BJ (cell line): ENCODE measurements at regions not wholly inside any gene's neighbourhood (a gene's known extent, or its start where the extent isn't known, plus 50 kb on each side); places are given as distances from the start of the nearest gene placed in this dataset.

Source experiments
- CTCF ChIA-PET: fragments of 350-600 bp; formaldehyde crosslinking; extraction: SDS; loops from one replicate; lab custom pipeline; 2021; ENCODE audit warnings: antibody characterized with exemption, inconsistent platforms; lab: Yijun Ruan, JAX
- POLR2A ChIA-PET: fragments of 300-600 bp; sonication (Branson Sonifier 250); formaldehyde crosslinking; extraction: SDS; loops from one replicate; lab custom pipeline; 2021; ENCODE audit warnings: antibody characterized with exemption; lab: Charles Lee
- DNase-seq: peaks from one replicate; pipeline ENCODE4 v3.0.0-alpha.2; 2011; ENCODE audit warnings: low read depth
- H3K27me3 ChIP-seq: 2 replicates; pipeline ENCODE4 v1.6.0; 2011; ENCODE audit warnings: low read length; ENCODE audit not compliant: control insufficient read depth, insufficient read depth
- H3K36me3 ChIP-seq: 2 replicates; pipeline ENCODE4 v1.5.1; 2011; ENCODE audit warnings: low read length; ENCODE audit not compliant: control insufficient read depth, insufficient read depth
- H3K4me3 ChIP-seq: 2 replicates; pipeline ENCODE4 v1.5.1; 2011; ENCODE audit warnings: low read depth, mild to moderate bottlenecking, control low read depth, low read length
- CTCF ChIP-seq: IDR thresholded peaks from 2 replicates; pipeline ENCODE4 v1.5.1; 2011; ENCODE audit warnings: low read depth, mild to moderate bottlenecking, control low read depth, inconsistent platforms, low read length, moderate library complexity; ENCODE audit not compliant: insufficient read depth

GRCh38 chr12:115606040-115606439 is 671.5 kb downstream of the MED13L start:
- Histone ChIP-seq H3K4me3 (no peak overlapping the region), H3K36me3 (no peaks in the 10 kb centered on the region), H3K27me3 (no peaks in the 10 kb centered on the region)
- no peak for TF ChIP-seq CTCF
- DNase-seq, result no peak
- CTCF ChIA-PET, result no interaction called here
- POLR2A ChIA-PET, result no interaction called here

GRCh38 chr12:115598871-115599811 is 678.4 kb downstream of the MED13L start:
- ChIA-PET CTCF (no interaction called here), POLR2A (interaction anchor here (0.7 kb wide), 1 partner anchor 87 kb away, joined by 5 read pairs; no protein-coding TSS in a partner anchor)
- no peak overlapping the region for H3K4me3 ChIP-seq
- no peaks in the 10 kb centered on the region for H3K36me3 ChIP-seq
- DNase-seq, result no peak
- H3K27me3 ChIP-seq, result no peaks in the 10 kb centered on the region
- no peak for TF ChIP-seq CTCF

GRCh38 chr12:115597157-115597712 is 680.3 kb downstream of the MED13L start:
- CTCF ChIA-PET, result no interaction called here
- no peak for TF ChIP-seq CTCF
- H3K36me3 ChIP-seq, result no peaks in the 10 kb centered on the region
- DNase-seq, result peak; percentile 37
- POLR2A ChIA-PET, result no interaction called here
- no peak overlapping the region for H3K4me3 ChIP-seq
- no peaks in the 10 kb centered on the region for H3K27me3 ChIP-seq

- POLR2A ChIA-PET, result no interaction called here
- H3K4me3 ChIP-seq, result no peak overlapping the region
- TF ChIP-seq CTCF, result no peak
- DNase-seq, result no peak
- CTCF ChIA-PET, result no interaction called here
- H3K36me3 ChIP-seq, result no peaks in the 10 kb centered on the region
- no peaks in the 10 kb centered on the region for H3K27me3 ChIP-seq
Observed at GRCh38 chr12:115588131-115588530, 689.4 kb downstream of the MED13L start.

GRCh38 chr12:115584156-115584555 is 693.3 kb downstream of the MED13L start:
- no peak for DNase-seq
- CTCF ChIA-PET, result no interaction called here
- no peaks in the 10 kb centered on the region for H3K27me3 ChIP-seq
- no peak overlapping the region for H3K4me3 ChIP-seq
- POLR2A ChIA-PET, result no interaction called here
- H3K36me3 ChIP-seq, result no peaks in the 10 kb centered on the region
- TF ChIP-seq CTCF, result no peak
